IMR-90 (cell line): ENCODE measurements at regions not wholly inside any gene's neighbourhood (a gene's known extent, or its start where the extent isn't known, plus 50 kb on each side); places are given as distances from the start of the nearest gene placed in this dataset.
A peak's percentile ranks its signal among the peaks of the same experiment; 100 is the strongest.

Experiments used
- ATAC-seq: fragments of 200-7000 bp; cut with Tn5 transposase; 2 replicates; pipeline ENCODE4 v1.9.1; 2020; ENCODE audit warnings: low read depth, mild to moderate bottlenecking, moderate library complexity
- BruUV-seq: library from RNA; stranded (reverse); fragments of 400-500 nt; replicated peaks from 2 replicates; lab custom pipeline; 2021; lab: Mats Ljungman, UMichigan
- CTCF ChIA-PET: fragments of 300-600 bp; formaldehyde crosslinking; extraction: SDS; loops from one replicate; lab custom pipeline; 2021; ENCODE audit warnings: antibody characterized with exemption; lab: Yijun Ruan, JAX
- POLR2A ChIA-PET: fragments of 300-600 bp; sonication (Branson Sonifier 250); formaldehyde crosslinking; loops from one replicate; lab custom pipeline; 2022; ENCODE audit warnings: antibody characterized with exemption; ENCODE audit not compliant: unreplicated experiment; lab: Charles Lee
- DNase-seq: peaks from one replicate; pipeline ENCODE4 v3.0.0; 2013
- H2AFZ ChIP-seq: replicated peaks from 2 replicates; pipeline ENCODE3; 2013; ENCODE audit warnings: low read length, mild to moderate bottlenecking; ENCODE audit not compliant: poor library complexity
- H2AK5ac ChIP-seq: 2 replicates; pipeline ENCODE4 v1.6.1; 2013; ENCODE audit warnings: low read depth, low read length, inconsistent platforms
- H2AK9ac ChIP-seq: replicated peaks from 2 replicates; pipeline ENCODE3; 2013; ENCODE audit warnings: mild to moderate bottlenecking, low read depth, low read length, moderate library complexity; ENCODE audit not compliant: poor library complexity
- H2BK120ac ChIP-seq: 2 replicates; pipeline ENCODE4 v1.6.1; 2013; ENCODE audit warnings: low read depth, low read length, inconsistent platforms
- H2BK15ac ChIP-seq: 3 replicates; pipeline ENCODE4 v1.6.1; 2013; ENCODE audit warnings: low read depth, low read length, inconsistent platforms
- H2BK20ac ChIP-seq: 2 replicates; pipeline ENCODE4 v1.6.1; 2013; ENCODE audit warnings: low read depth, mild to moderate bottlenecking, inconsistent platforms, low read length, moderate library complexity
- H2BK5ac ChIP-seq: 2 replicates; pipeline ENCODE4 v1.6.1; 2013; ENCODE audit warnings: mild to moderate bottlenecking, low read depth, low read length, inconsistent platforms; ENCODE audit not compliant: poor library complexity, severe bottlenecking
- H3K14ac ChIP-seq: replicated peaks from 2 replicates; pipeline ENCODE4 v1.6.1; 2013; ENCODE audit warnings: low read depth, low read length, inconsistent platforms
- H3K18ac ChIP-seq: 2 replicates; pipeline ENCODE4 v1.6.1; 2013; ENCODE audit warnings: low read depth, low read length, control low read depth
- H3K23ac ChIP-seq: 2 replicates; pipeline ENCODE4 v1.6.1; 2013; ENCODE audit warnings: low read depth, low read length, inconsistent platforms
- H3K27ac ChIP-seq: 2 replicates; pipeline ENCODE4 v1.5.1; 2013; ENCODE audit warnings: mild to moderate bottlenecking, control low read depth, low read length; ENCODE audit not compliant: insufficient read depth
- H3K27me3 ChIP-seq: 2 replicates; pipeline ENCODE4 v1.6.1; 2013; ENCODE audit warnings: low read length; ENCODE audit not compliant: control insufficient read depth, insufficient read depth
- H3K36me3 ChIP-seq: 2 replicates; pipeline ENCODE4 v1.6.1; 2013; ENCODE audit warnings: low read length, mixed read lengths; ENCODE audit not compliant: control insufficient read depth, insufficient read depth
- H3K4ac ChIP-seq: 2 replicates; pipeline ENCODE4 v1.6.1; 2013; ENCODE audit warnings: low read depth, low read length, inconsistent platforms
- H3K4me1 ChIP-seq: 2 replicates; pipeline ENCODE4 v1.6.1; 2013; ENCODE audit warnings: low read length, mixed read lengths; ENCODE audit not compliant: control insufficient read depth, insufficient read depth
- H3K4me2 ChIP-seq: 2 replicates; pipeline ENCODE4 v1.6.1; 2013; ENCODE audit warnings: low read depth, mild to moderate bottlenecking, control low read depth, low read length, moderate library complexity
- H3K4me3 ChIP-seq: 2 replicates; pipeline ENCODE4 v1.5.1; 2013; ENCODE audit warnings: low read depth, mild to moderate bottlenecking, control low read depth, low read length, moderate library complexity; ENCODE audit not compliant: insufficient read depth
- H3K56ac ChIP-seq: 2 replicates; pipeline ENCODE4 v1.6.1; 2013; ENCODE audit warnings: low read length, inconsistent platforms; ENCODE audit not compliant: insufficient read depth; ENCODE audit errors: extremely low read depth
- H3K79me1 ChIP-seq, 2 experiments: 2 replicates each; pipeline ENCODE4 v1.6.1; 2013; ENCODE audit warnings: low read length in 2 of 2, inconsistent platforms in 1 of 2, low read depth in 1 of 2
- H3K9ac ChIP-seq: 2 replicates; pipeline ENCODE4 v1.6.1; 2013; ENCODE audit warnings: low read depth, low read length, control low read depth
- H3K9me1 ChIP-seq: 2 replicates; pipeline ENCODE4 v1.6.1; 2013; ENCODE audit warnings: low read length, inconsistent platforms; ENCODE audit not compliant: insufficient read depth
- H3K9me3 ChIP-seq: 2 replicates; pipeline ENCODE4 v1.6.1; 2013; ENCODE audit warnings: low read length; ENCODE audit not compliant: control insufficient read depth, insufficient read depth
- H4K20me1 ChIP-seq: 2 replicates; pipeline ENCODE4 v1.6.1; 2013; ENCODE audit warnings: low read length, inconsistent platforms; ENCODE audit not compliant: insufficient read depth
- H4K5ac ChIP-seq: 2 replicates; pipeline ENCODE4 v1.6.1; 2013; ENCODE audit warnings: mild to moderate bottlenecking, low read depth, low read length, control low read depth
- H4K8ac ChIP-seq, 2 experiments: 2 replicates each; pipeline ENCODE4 v1.6.1; 2013; ENCODE audit warnings: low read depth in 2 of 2, low read length in 2 of 2, control low read depth in 1 of 2, inconsistent platforms in 1 of 2
- H4K91ac ChIP-seq: 2 replicates; pipeline ENCODE4 v1.6.1; 2013; ENCODE audit warnings: low read depth, low read length, inconsistent platforms; ENCODE audit not compliant: insufficient read depth
- MAFK ChIP-seq: IDR thresholded peaks from 2 replicates; pipeline ENCODE4 v1.6.1; 2012; ENCODE audit warnings: low read depth, low read length, improper control_type of control experiment
- USF2 ChIP-seq: fragments of 150-350 bp; IDR thresholded peaks from 2 replicates; pipeline ENCODE4 v1.6.1; 2017; ENCODE audit warnings: mild to moderate bottlenecking, antibody characterized with exemption, low read length, low read depth
- WGBS, 2 experiments: methylation state at CpG; one replicate each; pipeline versions ENCODE4 v1.1.5 to v1.1.7; 2013; ENCODE audit warnings: missing lambda C conversion rate in 2 of 2; ENCODE audit not compliant: insufficient read length in 1 of 2; ENCODE audit errors: extremely low coverage in 2 of 2; 5-methylcytosine and 5-hydroxymethylcytosine counted together
- dilution Hi-C: fragments of 300-500 bp; cut with HindIII; formaldehyde crosslinking; loops from one replicate; pipeline ENCODE4 v1.14.3; 2018; ENCODE audit warnings: low sequenced_read_pairs; ENCODE audit not compliant: unreplicated experiment
- in situ Hi-C: fragments of 300-500 bp; cut with MboI; formaldehyde crosslinking; loops from 3 replicates; pipeline ENCODE4 v1.14.3; 2019; ENCODE audit warnings: low sequenced_read_pairs, inconsistent platforms, mixed read lengths
- intact Hi-C: fragments of 100-400 bp; cut with micrococcal nuclease; formaldehyde crosslinking; loops from 2 replicates; pipeline ENCODE4 v1.10.0; 2022

DNA sequence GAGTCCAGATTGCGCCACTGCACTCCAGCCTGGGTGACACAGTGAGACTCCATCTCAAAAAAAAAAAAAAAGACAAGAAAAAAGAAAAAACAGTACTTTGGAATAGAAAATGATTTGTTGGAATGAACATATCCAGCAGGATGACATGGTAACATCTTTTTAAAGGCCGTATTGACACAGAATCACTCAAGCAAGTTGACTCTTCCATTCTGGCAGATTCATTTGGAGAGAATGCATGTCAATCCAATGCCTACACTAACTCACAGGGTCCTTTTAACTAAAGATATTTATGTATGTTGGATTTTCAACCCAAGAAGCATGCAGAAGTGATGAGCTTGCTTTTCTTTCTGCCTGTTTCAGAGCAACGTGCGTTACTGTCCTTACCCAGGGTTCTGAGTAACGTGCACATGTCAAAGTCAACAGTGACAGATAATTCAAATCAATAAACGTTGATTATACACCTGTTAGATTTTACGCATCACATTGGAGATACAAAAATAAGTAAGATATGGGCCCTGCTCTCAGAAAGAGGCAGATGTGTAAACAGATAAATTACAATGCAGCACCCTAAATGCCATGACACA, 77.1 kb upstream of the FNDC3B start:
- H3K9me1 ChIP-seq, result no peaks in the 10 kb centered on the region; the same call in 1 of the 2 replicates
- no peak overlapping the region for H3K4me2 ChIP-seq
- no peak overlapping the region for H3K14ac ChIP-seq
- dilution Hi-C loops (no loop called here), in situ Hi-C loops (no loop called here), intact Hi-C loops (no loop called here)
- H3K36me3 ChIP-seq, result no peaks in the 10 kb centered on the region
- no peak overlapping the region for H4K5ac ChIP-seq
- H2BK20ac ChIP-seq, result no peak overlapping the region
- BruUV-seq, result no TSS peak
- H2AK5ac ChIP-seq, result no peak overlapping the region
- H2AK9ac ChIP-seq, result no peak overlapping the region
- no peak overlapping the region for H3K4me3 ChIP-seq
- H2BK15ac ChIP-seq, result no peak overlapping the region
- peaks cover 4% of the 10 kb centered on the region for H3K4me1 ChIP-seq
- H2BK120ac ChIP-seq, result no peak overlapping the region
- H3K27ac ChIP-seq, result no peak overlapping the region
- H2BK5ac ChIP-seq, result no peak overlapping the region
- no peak overlapping the region for H3K18ac ChIP-seq
- no peak overlapping the region for H4K91ac ChIP-seq
- H3K9ac ChIP-seq, result no peak overlapping the region
- no peaks in the 10 kb centered on the region for H3K79me1 ChIP-seq
- H3K27me3 ChIP-seq, result no peaks in the 10 kb centered on the region
- no peak for DNase-seq
- ChIA-PET CTCF (no interaction called here), POLR2A (no interaction called here)
- 83% methylated on average over 3 of the region's 7 CpGs; no CpG with 5 or more reads in 1 of the 2 experiments for WGBS, 2 experiments
- H2AFZ ChIP-seq, result no peak overlapping the region
- H3K9me3 ChIP-seq, result no peaks in the 10 kb centered on the region
- no peak overlapping the region for H3K56ac ChIP-seq
- H3K4ac ChIP-seq, result no peak overlapping the region
- ATAC-seq, result no peak
- H4K8ac ChIP-seq, result no peak overlapping the region
- no peaks in the 10 kb centered on the region for H4K20me1 ChIP-seq
- no peak overlapping the region for H3K23ac ChIP-seq
- peak; percentile 21; the same call in 1 of the 2 replicates for TF ChIP-seq MAFK
- no peak for TF ChIP-seq USF2
